ENCODE measurements at regions not wholly inside any gene's neighbourhood (a gene's known extent, or its start where the extent isn't known, plus 50 kb on each side); places are given as distances from the start of the nearest gene placed in this dataset.
"Not testable (repeated sequence)": the region's sequence is repeated elsewhere in the genome, so short reads cannot be mapped to it uniquely, and the experiment has no call there.

GRCh38 chr4:181857471-181857870 is 385.7 kb upstream of the TENM3 start:
- H3K36me3 Mint-ChIP-seq, DNase-seq: not testable (repeated sequence)

GRCh38 chr4:181858741-181859140 is 384.5 kb upstream of the TENM3 start:
- no peaks in the 10 kb centered on the region for H3K4me1 ChIP-seq (ENCODE audit: control insufficient read depth in 1 of 2, extremely low read depth in 1 of 2, insufficient read depth in 2 of 2, low read length in 2 of 2)
- no peak overlapping the region for H3K27ac Mint-ChIP-seq
- no peaks in the 10 kb centered on the region for H3K36me3 ChIP-seq (ENCODE audit: control insufficient read depth in 2 of 2, extremely low read depth in 1 of 2, insufficient read depth in 1 of 2, low read length in 1 of 2)
- H3K4me3 Mint-ChIP-seq = no peak overlapping the region
- ChIA-PET CTCF (no interaction called here), POLR2A (no interaction called here)
- H3K9me3 Mint-ChIP-seq = peaks cover 9 to 21% (median 10%) of the 10 kb centered on the region in 3 donors
- no peaks in the 10 kb centered on the region for H3K36me3 Mint-ChIP-seq
- no peaks in the 10 kb centered on the region for H3K4me1 Mint-ChIP-seq
- H3K4me3 ChIP-seq (ENCODE audit: control insufficient read depth in 1 of 2, extremely low read depth in 1 of 2, low read length in 1 of 2) = no peak overlapping the region
- DNase-seq (no peak), ATAC-seq (replicated peaks in 1 of 4) (no peak)
- 82% methylated on average over 1 of the region's 4 CpGs for WGBS (ENCODE audit: insufficient coverage)
- no peaks in the 10 kb centered on the region for H3K27me3 ChIP-seq (replicated peaks in 1 of 2; ENCODE audit: control insufficient read depth in 2 of 2, extremely low read depth in 1 of 2, insufficient read depth in 2 of 2, low read length in 1 of 2)
- no peaks in the 10 kb centered on the region for H3K9me3 ChIP-seq
- H3K27ac ChIP-seq (ENCODE audit: low read length) = no peak overlapping the region
- no peaks in the 10 kb centered on the region for H3K27me3 Mint-ChIP-seq

More at GRCh38 chr4:181857471-181857870, 385.7 kb upstream of the TENM3 start:
- H3K4me1 ChIP-seq (ENCODE audit: control insufficient read depth in 1 of 2, extremely low read depth in 1 of 2, insufficient read depth in 2 of 2, low read length in 2 of 2); POLR2A ChIA-PET; H3K4me3 Mint-ChIP-seq; H3K36me3 ChIP-seq (ENCODE audit: control insufficient read depth in 2 of 2, extremely low read depth in 1 of 2, insufficient read depth in 1 of 2, low read length in 1 of 2); H3K27ac Mint-ChIP-seq; H3K4me3 ChIP-seq (ENCODE audit: control insufficient read depth in 1 of 2, extremely low read depth in 1 of 2, low read length in 1 of 2); H3K27ac ChIP-seq (ENCODE audit: low read length); H3K4me1 Mint-ChIP-seq; H3K9me3 ChIP-seq; ATAC-seq (replicated peaks in 1 of 4); CTCF ChIA-PET; H3K27me3 ChIP-seq (replicated peaks in 1 of 2; ENCODE audit: control insufficient read depth in 2 of 2, extremely low read depth in 1 of 2, insufficient read depth in 2 of 2, low read length in 1 of 2); H3K27me3 Mint-ChIP-seq: not testable (repeated sequence)
- no CpG with 5 or more reads among the region's 1 CpG for WGBS (ENCODE audit: insufficient coverage)
- H3K9me3 Mint-ChIP-seq = peaks cover 9 to 21% (median 12%) of the 10 kb centered on the region in 3 donors

GRCh38 chr4:181859439-181859838 is 383.8 kb upstream of the TENM3 start:
- Histone ChIP-seq H3K9me3 (no peaks in the 10 kb centered on the region), H3K27ac (ENCODE audit: low read length) (no peak overlapping the region), H3K27me3 (replicated peaks in 1 of 2; ENCODE audit: control insufficient read depth in 2 of 2, extremely low read depth in 1 of 2, insufficient read depth in 2 of 2, low read length in 1 of 2) (no peaks in the 10 kb centered on the region), H3K4me3 (ENCODE audit: control insufficient read depth in 1 of 2, extremely low read depth in 1 of 2, low read length in 1 of 2) (no peak overlapping the region), H3K36me3 (ENCODE audit: control insufficient read depth in 2 of 2, extremely low read depth in 1 of 2, insufficient read depth in 1 of 2, low read length in 1 of 2) (no peaks in the 10 kb centered on the region), H3K4me1 (ENCODE audit: control insufficient read depth in 1 of 2, extremely low read depth in 1 of 2, insufficient read depth in 2 of 2, low read length in 2 of 2) (no peaks in the 10 kb centered on the region)
- no CpG with 5 or more reads among the region's 2 CpGs for WGBS (ENCODE audit: insufficient coverage)
- no peaks in the 10 kb centered on the region for H3K4me1 Mint-ChIP-seq
- no peak for DNase-seq
- no peaks in the 10 kb centered on the region for H3K36me3 Mint-ChIP-seq
- ChIA-PET CTCF (no interaction called here), POLR2A (no interaction called here)
- H3K27ac Mint-ChIP-seq = no peak overlapping the region
- H3K27me3 Mint-ChIP-seq = no peaks in the 10 kb centered on the region
- no peak for ATAC-seq (replicated peaks in 1 of 4)
- H3K9me3 Mint-ChIP-seq = peaks cover 9 to 25% (median 10%) of the 10 kb centered on the region in 3 donors
- H3K4me3 Mint-ChIP-seq = no peak overlapping the region

- 64% methylated on average over 2 of the region's 7 CpGs for WGBS (ENCODE audit: insufficient coverage)
Observed at GRCh38 chr4:181860157-181860556, 383.0 kb upstream of the TENM3 start.

GRCh38 chr4:181860668-181861067 is 382.5 kb upstream of the TENM3 start:
- Histone ChIP-seq H3K36me3 (ENCODE audit: control insufficient read depth in 2 of 2, extremely low read depth in 1 of 2, insufficient read depth in 1 of 2, low read length in 1 of 2) (no peaks in the 10 kb centered on the region), H3K4me3 (ENCODE audit: control insufficient read depth in 1 of 2, extremely low read depth in 1 of 2, low read length in 1 of 2) (no peak overlapping the region), H3K27me3 (replicated peaks in 1 of 2; ENCODE audit: control insufficient read depth in 2 of 2, extremely low read depth in 1 of 2, insufficient read depth in 2 of 2, low read length in 1 of 2) (no peaks in the 10 kb centered on the region), H3K4me1 (ENCODE audit: control insufficient read depth in 1 of 2, extremely low read depth in 1 of 2, insufficient read depth in 2 of 2, low read length in 2 of 2) (no peaks in the 10 kb centered on the region), H3K27ac (ENCODE audit: low read length) (no peak overlapping the region), H3K9me3 (no peaks in the 10 kb centered on the region)
- Mint-ChIP-seq H3K36me3 (no peaks in the 10 kb centered on the region), H3K9me3 (peaks cover 3 to 16% (median 6%) of the 10 kb centered on the region in 3 donors), H3K4me3 (no peak overlapping the region), H3K27me3 (no peaks in the 10 kb centered on the region), H3K4me1 (no peaks in the 10 kb centered on the region), H3K27ac (no peak overlapping the region)
- DNase-seq (no peak), ATAC-seq (replicated peaks in 1 of 4) (no peak)
- WGBS (ENCODE audit: insufficient coverage) = 67% methylated on average over 1 of the region's 4 CpGs
- ChIA-PET CTCF (no interaction called here), POLR2A (no interaction called here)

More at GRCh38 chr4:181860157-181860556, 383.0 kb upstream of the TENM3 start:
- no peak for ATAC-seq (replicated peaks in 1 of 4)
- H3K4me3 ChIP-seq (ENCODE audit: control insufficient read depth in 1 of 2, extremely low read depth in 1 of 2, low read length in 1 of 2) = no peak overlapping the region
- H3K36me3 ChIP-seq (ENCODE audit: control insufficient read depth in 2 of 2, extremely low read depth in 1 of 2, insufficient read depth in 1 of 2, low read length in 1 of 2) = no peaks in the 10 kb centered on the region
- CTCF ChIA-PET = no interaction called here
- Mint-ChIP-seq H3K4me1 (no peaks in the 10 kb centered on the region), H3K9me3 (peaks cover 7 to 19% (median 9%) of the 10 kb centered on the region in 3 donors), H3K27ac (no peak overlapping the region), H3K36me3 (no peaks in the 10 kb centered on the region), H3K27me3 (no peaks in the 10 kb centered on the region), H3K4me3 (no peak overlapping the region)
- H3K9me3 ChIP-seq = no peaks in the 10 kb centered on the region
- POLR2A ChIA-PET = no interaction called here
- no peak for DNase-seq
- H3K27me3 ChIP-seq (replicated peaks in 1 of 2; ENCODE audit: control insufficient read depth in 2 of 2, extremely low read depth in 1 of 2, insufficient read depth in 2 of 2, low read length in 1 of 2) = no peaks in the 10 kb centered on the region
- no peak overlapping the region for H3K27ac ChIP-seq (ENCODE audit: low read length)
- H3K4me1 ChIP-seq (ENCODE audit: control insufficient read depth in 1 of 2, extremely low read depth in 1 of 2, insufficient read depth in 2 of 2, low read length in 2 of 2) = no peaks in the 10 kb centered on the region

GRCh38 chr4:181863856-181864255 is 379.3 kb upstream of the TENM3 start:
- Mint-ChIP-seq H3K4me3 (no peak overlapping the region), H3K9me3 (peaks cover 0 to 12% (median 10%) of the 10 kb centered on the region in 3 donors), H3K27me3 (no peaks in the 10 kb centered on the region), H3K4me1 (no peaks in the 10 kb centered on the region), H3K36me3 (no peaks in the 10 kb centered on the region), H3K27ac (no peak overlapping the region)
- no peaks in the 10 kb centered on the region for H3K9me3 ChIP-seq
- CTCF ChIA-PET = no interaction called here
- ATAC-seq (replicated peaks in 1 of 4) (no peak), DNase-seq (no peak)
- no peak overlapping the region for H3K4me3 ChIP-seq (ENCODE audit: control insufficient read depth in 1 of 2, extremely low read depth in 1 of 2, low read length in 1 of 2)
- H3K27me3 ChIP-seq (replicated peaks in 1 of 2; ENCODE audit: control insufficient read depth in 2 of 2, extremely low read depth in 1 of 2, insufficient read depth in 2 of 2, low read length in 1 of 2) = no peaks in the 10 kb centered on the region
- no peak overlapping the region for H3K27ac ChIP-seq (ENCODE audit: low read length)
- WGBS (ENCODE audit: insufficient coverage) = 83% methylated on average over 1 of the region's 3 CpGs
- POLR2A ChIA-PET = no interaction called here
- H3K4me1 ChIP-seq (ENCODE audit: control insufficient read depth in 1 of 2, extremely low read depth in 1 of 2, insufficient read depth in 2 of 2, low read length in 2 of 2) = no peaks in the 10 kb centered on the region
- H3K36me3 ChIP-seq (ENCODE audit: control insufficient read depth in 2 of 2, extremely low read depth in 1 of 2, insufficient read depth in 1 of 2, low read length in 1 of 2) = no peaks in the 10 kb centered on the region

GRCh38 chr4:181870326-181870725 is 372.9 kb upstream of the TENM3 start:
- no peaks in the 10 kb centered on the region for H3K9me3 ChIP-seq
- no peaks in the 10 kb centered on the region for H3K36me3 ChIP-seq (ENCODE audit: control insufficient read depth in 2 of 2, extremely low read depth in 1 of 2, insufficient read depth in 1 of 2, low read length in 1 of 2)
- H3K27ac ChIP-seq (ENCODE audit: low read length) = no peak overlapping the region
- no peak overlapping the region for H3K4me3 ChIP-seq (ENCODE audit: control insufficient read depth in 1 of 2, extremely low read depth in 1 of 2, low read length in 1 of 2)
- ChIA-PET CTCF (no interaction called here), POLR2A (no interaction called here)
- H3K4me1 ChIP-seq (ENCODE audit: control insufficient read depth in 1 of 2, extremely low read depth in 1 of 2, insufficient read depth in 2 of 2, low read length in 2 of 2) = no peaks in the 10 kb centered on the region
- WGBS (ENCODE audit: insufficient coverage) = no CpG with 5 or more reads among the region's 1 CpG
- no peak overlapping the region for H3K27ac Mint-ChIP-seq
- H3K9me3 Mint-ChIP-seq = peaks cover 0 to 18% (median 6%) of the 10 kb centered on the region in 3 donors
- ATAC-seq (replicated peaks in 1 of 4) (no peak), DNase-seq (no peak)
- no peak overlapping the region for H3K4me3 Mint-ChIP-seq
- no peaks in the 10 kb centered on the region for H3K27me3 ChIP-seq (replicated peaks in 1 of 2; ENCODE audit: control insufficient read depth in 2 of 2, extremely low read depth in 1 of 2, insufficient read depth in 2 of 2, low read length in 1 of 2)
- H3K4me1 Mint-ChIP-seq = no peaks in the 10 kb centered on the region
- H3K36me3 Mint-ChIP-seq = no peaks in the 10 kb centered on the region
- no peaks in the 10 kb centered on the region for H3K27me3 Mint-ChIP-seq
